Heart left ventricle (tissue), 16 donors: ENCODE measurements at regions not wholly inside any gene's neighbourhood (a gene's known extent, or its start where the extent isn't known, plus 50 kb on each side); places are given as distances from the start of the nearest gene placed in this dataset.
A peak's percentile ranks its signal among the peaks of the same experiment; 100 is the strongest.

Experiments used
- ATAC-seq, 4 donors: fragments of 200-7000 bp; cut with Tn5 transposase; one replicate each; pipeline ENCODE4 v1.9.1; 2020 to 2022; ENCODE audit warnings: moderate library complexity in 4 of 4, mild to moderate bottlenecking in 3 of 4, moderate number of reproducible peaks in 1 of 4
- DNase-seq, 5 donors: peaks; one replicate each; pipeline ENCODE4 v3.0.0-alpha.2; 2020
- H3K27ac ChIP-seq, 12 donors: fragments of 200-600 bp; sonication (generic) in 4 of 12; one replicate each; pipeline versions ENCODE4 v1.5.0 to v1.8.0; 2016 to 2022; ENCODE audit warnings: mild to moderate bottlenecking in 2 of 12
- H3K27me3 ChIP-seq, 9 donors: fragments of 200-600 bp; sonication (generic) in 2 of 9; one replicate each; pipeline versions ENCODE4 v1.5.1 to v1.8.0; 2016 to 2022; ENCODE audit warnings: mild to moderate bottlenecking in 3 of 9
- H3K36me3 ChIP-seq, 9 donors: fragments of 200-600 bp; sonication (generic) in 2 of 9; one replicate each; pipeline versions ENCODE4 v1.5.0 to v1.8.0; 2018 to 2022; ENCODE audit warnings: mild to moderate bottlenecking in 2 of 9
- H3K4me1 ChIP-seq, 12 donors: fragments of 200-600 bp; sonication (generic) in 4 of 12; one replicate each; pipeline versions ENCODE4 v1.5.0 to v1.8.0; 2016 to 2022; ENCODE audit warnings: mild to moderate bottlenecking in 3 of 12
- H3K4me3 ChIP-seq, 12 donors: fragments of 200-600 bp; sonication (generic) in 4 of 12; one replicate each; pipeline versions ENCODE4 v1.5.0 to v1.8.0; 2017 to 2022; ENCODE audit warnings: mild to moderate bottlenecking in 9 of 12, moderate library complexity in 4 of 12
- H3K9me3 ChIP-seq, 12 donors: fragments of 200-600 bp; sonication (generic) in 4 of 12; one replicate each; pipeline versions ENCODE4 v1.5.0 to v1.8.0; 2016 to 2022; ENCODE audit warnings: mild to moderate bottlenecking in 1 of 12
- CTCF ChIP-seq, 12 donors: fragments of 200-600 bp; sonication (generic) in 4 of 12; IDR thresholded peaks; one replicate each; pipeline versions ENCODE4 v1.5.0 to v1.8.0; 2018 to 2022; ENCODE audit warnings: antibody characterized with exemption in 12 of 12, mild to moderate bottlenecking in 5 of 12
- POLR2A ChIP-seq, 2 donors: fragments of 450-650 bp; IDR thresholded peaks; one replicate each; pipeline ENCODE4 v1.6.1; 2017; ENCODE audit warnings: antibody characterized with exemption in 2 of 2, mild to moderate bottlenecking in 2 of 2, moderate library complexity in 2 of 2
- WGBS, 4 donors: extraction: QIAGEN DNeasy Blood & Tissue Kit in 2 of 4; methylation state at CpG; one replicate each; pipeline versions ENCODE4 v1.1.5 to v1.1.7; 2013 to 2018; 5-methylcytosine and 5-hydroxymethylcytosine counted together
- intact Hi-C, 10 donors: fragments of 100-400 bp; cut with DNase I; formaldehyde crosslinking; loops; one replicate each; pipeline versions ENCODE4 v1.11.1 to v1.14.2; 2022
- donor health status: ischemic (EF 13 %, LVEDD 7.1; RV severe dilation, severe dysfunction).
- donor health status: healthy with polysubstance abuse.
- donor health status: DM: no; HTN: yes; CAD: no.
- donor health status: DM: no; HTN: no; CAD: no.
- donor health status: ischemic (EF 25% LVEDD 6.9; RV normal size, moderate dysfunction).
- donor health status: ischemic (EF 25% LVEDD 5.7; RV mildly dilated, moderate dysfunction).
- donor health status: healthy.
- donor health status: DM: yes; HTN: yes; CAD: no.
- donor health status: ischemic (EF 35%, LVEDD 5.7; RV mildly dilated, moderate dysfunction).
- donor health status: nonischemic (EF 11% LVEDD 7.7; RV severe dilation, severe dysfunction).
- donor health status: DM: yes; HTN: yes; CAD: no.
- donor health status: PGD.
- donor health status: ischemic (EF 29% LVEDD 5.4; RV normal size, mild dysfunction).
- donor health status: nonischemic (EF 23%, LVEDD 6.1; RV moderate dilation, normal function).

- ATAC-seq: no peak
- H3K4me1 ChIP-seq: no peaks in the 10 kb centered on the region
- 86 to 94% (median 91%) methylated on average over 6 of the region's 6 CpGs for WGBS, 4 donors
- peak in 1 of 5 donors; percentile 20 for DNase-seq
- peaks cover 0 to 6% (median 0%) of the 10 kb centered on the region in 12 donors for H3K9me3 ChIP-seq
- H3K4me3 ChIP-seq: no peak overlapping the region
- no peaks in the 10 kb centered on the region for H3K36me3 ChIP-seq
- no peaks in the 10 kb centered on the region for H3K27me3 ChIP-seq
- intact Hi-C loops: no loop called here
- no peak overlapping the region for H3K27ac ChIP-seq
- no peak for TF ChIP-seq CTCF (IDR thresholded peaks at IDR 0.05)
- no peak for TF ChIP-seq POLR2A (IDR thresholded peaks at IDR 0.05)
These were observed 1270.8 kb downstream of the MRPL39 start for GRCh38 chr21:24336491-24336890.

- WGBS, 4 donors: 75 to 85% (median 78%) methylated on average over 2 of the region's 2 CpGs
- intact Hi-C loops: no loop called here
These were observed 1283.7 kb downstream of the MRPL39 start for GRCh38 chr21:24323536-24323935.

GRCh38 chr21:24316277-24316922, 1290.9 kb downstream of the MRPL39 start:
- no peak for DNase-seq
- H3K27me3 ChIP-seq: no peaks in the 10 kb centered on the region
- no peak overlapping the region for H3K27ac ChIP-seq
- no peak for ATAC-seq
- peaks cover 0 to 4% (median 0%) of the 10 kb centered on the region in 12 donors for H3K9me3 ChIP-seq
- intact Hi-C loops: no loop called here
- H3K36me3 ChIP-seq: no peaks in the 10 kb centered on the region
- no peak overlapping the region for H3K4me3 ChIP-seq
- WGBS, 4 donors: 0 to 67% (median 58%) methylated on average over 1 of the region's 1 CpG
- TF ChIP-seq CTCF (IDR thresholded peaks at IDR 0.05) (no peak), POLR2A (IDR thresholded peaks at IDR 0.05) (no peak)
- H3K4me1 ChIP-seq: no peaks in the 10 kb centered on the region

More at GRCh38 chr21:24323536-24323935, 1283.7 kb downstream of the MRPL39 start:
- DNase-seq: no peak
- H3K27ac ChIP-seq: no peak overlapping the region
- no peaks in the 10 kb centered on the region for H3K36me3 ChIP-seq
- ATAC-seq: no peak
- TF ChIP-seq CTCF (IDR thresholded peaks at IDR 0.05): no peak
- no peak for TF ChIP-seq POLR2A (IDR thresholded peaks at IDR 0.05)
- no peak overlapping the region for H3K4me3 ChIP-seq
- peaks cover 0 to 6% (median 0%) of the 10 kb centered on the region in 12 donors for H3K9me3 ChIP-seq
- no peaks in the 10 kb centered on the region for H3K27me3 ChIP-seq
- H3K4me1 ChIP-seq: no peaks in the 10 kb centered on the region

GRCh38 chr21:24310788-24311187, 1296.5 kb downstream of the MRPL39 start:
- no peak overlapping the region for H3K27ac ChIP-seq
- no peak for DNase-seq
- no peaks in the 10 kb centered on the region for H3K27me3 ChIP-seq
- no peak for ATAC-seq
- H3K36me3 ChIP-seq: no peaks in the 10 kb centered on the region
- intact Hi-C loops: no loop called here
- no peak for TF ChIP-seq POLR2A (IDR thresholded peaks at IDR 0.05)
- TF ChIP-seq CTCF (IDR thresholded peaks at IDR 0.05): no peak
- H3K9me3 ChIP-seq: peaks cover 0 to 9% (median 0%) of the 10 kb centered on the region in 12 donors
- H3K4me1 ChIP-seq: no peaks in the 10 kb centered on the region
- H3K4me3 ChIP-seq: no peak overlapping the region
- 63 to 91% (median 72%) methylated on average over 1 of the region's 1 CpG for WGBS, 4 donors
